K562 (cell line): ENCODE measurements at regions not wholly inside any gene's neighbourhood (a gene's known extent, or its start where the extent isn't known, plus 50 kb on each side); places are given as distances from the start of the nearest gene placed in this dataset.

Source experiments
- CCNT2 ChIP-seq: IDR thresholded peaks from 2 replicates; pipeline ENCODE4 v1.6.1; 2011; ENCODE audit warnings: borderline replicate concordance, low read depth, mild to moderate bottlenecking, moderate library complexity, mixed read lengths, low read length; ENCODE audit not compliant: insufficient read length; ENCODE audit errors: extremely low read depth
- FOXK2 ChIP-seq, 2 experiments: fragments of 450-650 bp; IDR thresholded peaks in 1 of 2; conservative IDR thresholded peaks in 1 of 2; 2 replicates each; pipeline ENCODE4 v1.6.1; 2016; ENCODE audit warnings: low read depth in 2 of 2, mild to moderate bottlenecking in 1 of 2
- HMG20B ChIP-seq: fragments of 250-450 bp; sonication (Bioruptor Pico); IDR thresholded peaks from 2 replicates; pipeline ENCODE4 v1.5.0; 2021; ENCODE audit warnings: mild to moderate bottlenecking
- LEF1 ChIP-seq: fragments of 450-650 bp; IDR thresholded peaks from 2 replicates; pipeline ENCODE4 v1.6.1; 2016; ENCODE audit warnings: mild to moderate bottlenecking
- MAZ ChIP-seq, 2 experiments: fragments of 450-650 bp in 1 of 2; sonication (generic) in 1 of 2; formaldehyde crosslinking; IDR thresholded peaks in 1 of 2; conservative IDR thresholded peaks in 1 of 2; 2 replicates each; pipeline versions ENCODE4 v1.4.0 to v1.5.0; 2020; ENCODE audit warnings: mild to moderate bottlenecking in 1 of 2, missing genetic modification reagents in 1 of 2
- SRSF7 ChIP-seq: fragments of 200-400 bp; formaldehyde crosslinking; optimal IDR thresholded peaks from 2 replicates; pipeline ENCODE3; 2017; ENCODE audit warnings: mild to moderate bottlenecking, low read depth, low read length
- TAF7 ChIP-seq: fragments of 450-650 bp; IDR thresholded peaks from 2 replicates; pipeline ENCODE4 v1.6.1; 2016; ENCODE audit warnings: missing genetic modification characterization, missing compliant biosample characterization
- TOE1 ChIP-seq, 2 experiments: fragments of 450-650 bp in 1 of 2; sonication (generic) in 1 of 2; formaldehyde crosslinking in 1 of 2; IDR thresholded peaks; 2 replicates each; pipeline versions ENCODE4 v1.7.1 to v1.8.0; 2016 to 2022; ENCODE audit warnings: borderline replicate concordance in 2 of 2, mild to moderate bottlenecking in 2 of 2, antibody characterized with exemption in 1 of 2, inconsistent platforms in 1 of 2, low read depth in 1 of 2, missing genetic modification reagents in 1 of 2, moderate library complexity in 1 of 2
- ZBTB8A ChIP-seq: fragments of 450-650 bp; IDR thresholded peaks from 2 replicates; pipeline ENCODE4 v1.6.1; 2018; ENCODE audit warnings: mild to moderate bottlenecking, moderate library complexity; ENCODE audit not compliant: partially characterized antibody
- ZNF184 ChIP-seq: sonication (generic); formaldehyde crosslinking; IDR thresholded peaks from 2 replicates; pipeline ENCODE4 v1.5.0; 2020; ENCODE audit warnings: missing genetic modification reagents
- ZNF583 ChIP-seq: fragments of 250-450 bp; sonication (Bioruptor Pico); IDR thresholded peaks from 2 replicates; pipeline ENCODE4 v1.4.0; 2020
- ZNF764 ChIP-seq: fragments of 250-450 bp; sonication (Bioruptor Pico); IDR thresholded peaks from 2 replicates; pipeline ENCODE4 v1.4.0; 2020; ENCODE audit warnings: low read depth, mild to moderate bottlenecking, moderate library complexity
- ZNF77 ChIP-seq: fragments of 250-450 bp; sonication (Bioruptor Pico); IDR thresholded peaks from 2 replicates; pipeline ENCODE4 v1.5.0; 2020
- TF ChIP-seq, protein P1 (sequence below): IDR thresholded peaks from 2 replicates; pipeline ENCODE4 v1.6.1; 2011; ENCODE audit warnings: borderline replicate concordance, low read depth, mild to moderate bottlenecking, moderate library complexity, low read length; ENCODE audit not compliant: insufficient read depth, poor library complexity, severe bottlenecking
- TF ChIP-seq, protein P2 (sequence below): sonication (generic); formaldehyde crosslinking; IDR thresholded peaks from 2 replicates; pipeline ENCODE4 v1.8.1; 2022; ENCODE audit warnings: missing genetic modification reagents
- TF ChIP-seq, protein P3 (sequence below): fragments of 250-450 bp; sonication (Bioruptor Pico); IDR thresholded peaks from 2 replicates; pipeline ENCODE4 v1.8.0; 2022; ENCODE audit warnings: moderate library complexity, mild to moderate bottlenecking, inconsistent platforms
- TF ChIP-seq, protein P4 (sequence below): sonication (generic); formaldehyde crosslinking; IDR thresholded peaks from 2 replicates; pipeline ENCODE4 v1.8.0; 2022; ENCODE audit warnings: missing genetic modification reagents, mild to moderate bottlenecking, moderate library complexity, borderline replicate concordance
- TF ChIP-seq, protein P5 (sequence below): sonication (generic); formaldehyde crosslinking; IDR thresholded peaks from 2 replicates; pipeline ENCODE4 v1.9.0; 2022; ENCODE audit warnings: mild to moderate bottlenecking, missing genetic modification reagents

DNA sequence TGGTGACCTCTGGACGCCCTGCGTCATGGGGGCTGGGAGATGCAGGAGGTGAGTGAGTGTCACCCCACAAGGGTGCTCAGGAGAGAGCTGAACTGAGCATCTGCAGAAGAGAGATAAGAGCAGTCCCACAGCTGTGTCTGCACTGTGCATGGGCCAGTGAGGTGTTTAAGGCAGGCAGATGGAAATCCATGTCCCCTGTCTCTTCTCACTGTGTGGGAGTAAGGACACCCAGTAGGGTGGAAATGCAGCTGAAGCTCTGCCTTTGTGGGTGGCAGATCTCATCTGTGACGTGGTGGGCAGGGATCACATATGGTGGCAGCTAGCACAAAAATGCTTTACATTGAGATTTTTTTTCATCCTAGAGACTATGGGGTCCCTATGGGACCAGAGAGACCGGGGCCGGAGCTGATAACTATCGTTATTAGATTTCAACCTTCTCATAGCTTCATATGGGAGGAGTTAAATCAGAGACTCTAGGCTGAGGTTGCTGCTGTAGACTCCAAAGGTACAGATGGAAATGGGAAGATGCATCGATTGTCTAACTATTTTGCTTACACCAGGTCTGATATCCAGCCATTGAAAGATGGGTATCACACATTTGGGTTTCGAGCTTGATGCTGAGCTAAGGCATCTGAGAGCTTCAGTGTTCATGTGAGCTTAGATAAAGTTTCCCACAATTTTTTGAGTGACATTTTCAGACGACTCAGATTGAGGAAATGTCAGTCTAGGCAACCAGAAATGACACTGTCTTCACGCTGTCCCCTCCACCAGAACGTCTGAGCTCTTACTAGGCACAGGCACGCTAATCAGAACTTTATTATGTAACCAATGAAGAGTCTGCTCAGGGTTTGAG is 65.3 kb upstream of the PSEN2 start (continued):
- TF ChIP-seq, protein P1, sequence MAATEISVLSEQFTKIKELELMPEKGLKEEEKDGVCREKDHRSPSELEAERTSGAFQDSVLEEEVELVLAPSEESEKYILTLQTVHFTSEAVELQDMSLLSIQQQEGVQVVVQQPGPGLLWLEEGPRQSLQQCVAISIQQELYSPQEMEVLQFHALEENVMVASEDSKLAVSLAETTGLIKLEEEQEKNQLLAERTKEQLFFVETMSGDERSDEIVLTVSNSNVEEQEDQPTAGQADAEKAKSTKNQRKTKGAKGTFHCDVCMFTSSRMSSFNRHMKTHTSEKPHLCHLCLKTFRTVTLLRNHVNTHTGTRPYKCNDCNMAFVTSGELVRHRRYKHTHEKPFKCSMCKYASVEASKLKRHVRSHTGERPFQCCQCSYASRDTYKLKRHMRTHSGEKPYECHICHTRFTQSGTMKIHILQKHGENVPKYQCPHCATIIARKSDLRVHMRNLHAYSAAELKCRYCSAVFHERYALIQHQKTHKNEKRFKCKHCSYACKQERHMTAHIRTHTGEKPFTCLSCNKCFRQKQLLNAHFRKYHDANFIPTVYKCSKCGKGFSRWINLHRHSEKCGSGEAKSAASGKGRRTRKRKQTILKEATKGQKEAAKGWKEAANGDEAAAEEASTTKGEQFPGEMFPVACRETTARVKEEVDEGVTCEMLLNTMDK = no peak
- TF ChIP-seq, protein P2, sequence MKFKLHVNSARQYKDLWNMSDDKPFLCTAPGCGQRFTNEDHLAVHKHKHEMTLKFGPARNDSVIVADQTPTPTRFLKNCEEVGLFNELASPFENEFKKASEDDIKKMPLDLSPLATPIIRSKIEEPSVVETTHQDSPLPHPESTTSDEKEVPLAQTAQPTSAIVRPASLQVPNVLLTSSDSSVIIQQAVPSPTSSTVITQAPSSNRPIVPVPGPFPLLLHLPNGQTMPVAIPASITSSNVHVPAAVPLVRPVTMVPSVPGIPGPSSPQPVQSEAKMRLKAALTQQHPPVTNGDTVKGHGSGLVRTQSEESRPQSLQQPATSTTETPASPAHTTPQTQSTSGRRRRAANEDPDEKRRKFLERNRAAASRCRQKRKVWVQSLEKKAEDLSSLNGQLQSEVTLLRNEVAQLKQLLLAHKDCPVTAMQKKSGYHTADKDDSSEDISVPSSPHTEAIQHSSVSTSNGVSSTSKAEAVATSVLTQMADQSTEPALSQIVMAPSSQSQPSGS (CRISPR knock-in tag) = no peak
- TF ChIP-seq HMG20B (no peak), ZNF583 (no peak), TOE1 (IDR thresholded peaks at IDR 0.05; ENCODE audit: borderline replicate concordance) (peak; percentile 88; the same call in 1 of the 2 replicates), TOE1 (CRISPR knock-in tag; IDR thresholded peaks at IDR 0.05; ENCODE audit: borderline replicate concordance, low read depth) (0 out of 2 replicates have a peak, but pooled peaks have one; percentile 35), ZNF764 (CRISPR knock-in tag) (no peak), ZBTB8A (no peak), CCNT2 (peak; percentile 96), SRSF7 (no peak), FOXK2 (conservative IDR thresholded peaks at IDR 0.05 in 1 of 2, IDR thresholded peaks at IDR 0.05 in 1 of 2; ENCODE audit: low read depth in 2 of 2) (peak; percentile 66 to 75; a peak in 2 of 4 replicates), TAF7 (tag) (no peak), ZNF77 (no peak), LEF1 (peak; percentile 97), ZNF184 (CRISPR knock-in tag) (no peak), MAZ (CRISPR knock-in tag; conservative IDR thresholded peaks at IDR 0.05 in 1 of 2, IDR thresholded peaks at IDR 0.05 in 1 of 2) (peak; percentile 83 to 96)
- TF ChIP-seq, protein P3, sequence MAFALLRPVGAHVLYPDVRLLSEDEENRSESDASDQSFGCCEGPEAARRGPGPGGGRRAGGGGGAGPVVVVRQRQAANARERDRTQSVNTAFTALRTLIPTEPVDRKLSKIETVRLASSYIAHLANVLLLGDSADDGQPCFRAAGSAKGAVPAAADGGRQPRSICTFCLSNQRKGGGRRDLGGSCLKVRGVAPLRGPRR = no peak
- TF ChIP-seq, protein P4, sequence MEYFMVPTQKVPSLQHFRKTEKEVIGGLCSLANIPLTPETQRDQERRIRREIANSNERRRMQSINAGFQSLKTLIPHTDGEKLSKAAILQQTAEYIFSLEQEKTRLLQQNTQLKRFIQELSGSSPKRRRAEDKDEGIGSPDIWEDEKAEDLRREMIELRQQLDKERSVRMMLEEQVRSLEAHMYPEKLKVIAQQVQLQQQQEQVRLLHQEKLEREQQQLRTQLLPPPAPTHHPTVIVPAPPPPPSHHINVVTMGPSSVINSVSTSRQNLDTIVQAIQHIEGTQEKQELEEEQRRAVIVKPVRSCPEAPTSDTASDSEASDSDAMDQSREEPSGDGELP (CRISPR knock-in tag) = peak; percentile 99
- TF ChIP-seq, protein P5, sequence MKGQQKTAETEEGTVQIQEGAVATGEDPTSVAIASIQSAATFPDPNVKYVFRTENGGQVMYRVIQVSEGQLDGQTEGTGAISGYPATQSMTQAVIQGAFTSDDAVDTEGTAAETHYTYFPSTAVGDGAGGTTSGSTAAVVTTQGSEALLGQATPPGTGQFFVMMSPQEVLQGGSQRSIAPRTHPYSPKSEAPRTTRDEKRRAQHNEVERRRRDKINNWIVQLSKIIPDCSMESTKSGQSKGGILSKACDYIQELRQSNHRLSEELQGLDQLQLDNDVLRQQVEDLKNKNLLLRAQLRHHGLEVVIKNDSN (CRISPR knock-in tag) = no peak
